T1000 (cell line): ENCODE measurements at regions not wholly inside any gene's neighbourhood (a gene's known extent, or its start where the extent isn't known, plus 50 kb on each side); places are given as distances from the start of the nearest gene placed in this dataset.

Source experiments
- DNase-seq: peaks from one replicate; lab custom pipeline; 2025; ENCODE audit warnings: mixed read lengths; lab: John Stamatoyannopoulos, UW

DNA sequence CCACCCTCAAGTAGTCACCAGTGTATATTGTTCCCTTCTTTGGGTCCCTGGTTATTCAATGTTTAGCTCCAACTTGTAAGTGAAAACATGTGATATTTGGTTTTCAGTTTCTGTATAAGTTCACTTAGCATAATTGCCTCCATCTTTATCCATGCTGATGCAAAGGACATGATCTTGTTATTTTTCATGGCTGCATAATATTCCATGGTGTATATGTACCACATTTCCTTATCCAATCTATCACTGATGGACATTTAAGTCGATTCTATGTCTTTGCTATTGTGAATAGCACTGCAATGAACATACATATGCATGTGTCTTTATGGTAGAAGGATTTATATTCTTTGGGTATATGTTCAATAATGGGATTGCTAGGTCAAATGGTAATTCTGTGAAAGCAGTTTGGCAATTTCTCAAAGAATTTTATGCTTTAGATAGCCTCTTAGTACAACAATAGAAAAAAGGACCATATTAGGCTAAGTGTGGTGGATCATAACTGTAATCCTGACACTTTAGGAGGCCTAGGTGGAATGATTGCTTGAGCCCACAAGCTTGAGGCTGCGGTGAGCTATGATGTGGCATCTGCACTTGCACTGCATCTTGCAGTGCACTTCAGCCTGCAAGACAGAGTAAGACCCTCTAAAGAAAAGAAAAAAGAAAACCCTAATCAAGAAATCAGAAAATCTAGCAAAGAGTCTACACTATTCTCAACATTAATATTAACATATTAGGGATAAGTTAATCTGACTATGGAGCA lies 468.5 kb upstream of the FAT3 start:
- no peak for DNase-seq

GRCh38 chr11:91755526-91755925 lies 469.1 kb upstream of the FAT3 start:
- DNase-seq, result no peak

GRCh38 chr11:91749251-91749650 lies 475.4 kb upstream of the FAT3 start:
- no peak for DNase-seq

GRCh38 chr11:91742155-91742554 lies 482.5 kb upstream of the FAT3 start:
- DNase-seq, result no peak

DNA sequence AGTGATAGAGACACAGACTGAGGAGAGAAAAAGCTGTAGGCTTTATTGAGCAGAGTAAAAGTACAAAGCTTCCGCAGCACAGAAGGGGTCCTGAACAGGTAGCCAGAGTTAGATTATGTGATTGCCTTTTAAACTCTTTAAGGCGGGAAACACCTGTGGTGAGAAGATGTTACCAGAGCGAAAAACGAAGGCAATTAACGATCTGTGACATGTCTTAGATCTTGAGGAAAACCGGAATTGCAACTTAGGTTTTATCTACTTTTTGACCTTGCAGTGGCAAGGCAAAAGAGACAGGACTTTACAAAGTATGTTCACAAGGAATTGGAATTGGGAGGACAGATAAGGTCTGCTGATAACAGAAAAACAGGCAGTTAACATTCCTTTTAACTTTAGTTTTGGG lies 493.6 kb upstream of the FAT3 start:
- no peak for DNase-seq

- DNase-seq, result no peak
Observed at GRCh38 chr11:91730620-91731019, 494.0 kb upstream of the FAT3 start.

DNA sequence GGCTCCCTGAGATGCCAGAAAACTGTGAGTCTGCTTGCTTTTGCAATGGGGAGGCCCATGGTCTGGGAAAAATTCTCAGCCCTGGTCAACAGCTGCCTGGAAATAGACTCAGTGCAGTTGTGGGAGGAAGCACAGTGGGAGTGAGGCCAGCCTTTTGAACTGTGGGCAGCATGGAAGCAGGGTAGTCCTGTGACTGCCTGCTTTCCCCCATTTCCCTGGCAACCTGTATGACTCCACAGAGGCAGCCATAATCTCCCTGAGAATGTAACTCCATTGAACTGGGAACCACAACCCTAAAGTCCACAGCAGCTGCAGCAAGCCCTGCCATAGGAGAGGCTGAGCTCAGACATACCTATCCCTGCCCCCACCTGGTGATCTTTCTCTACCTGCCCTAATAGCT lies 494.6 kb upstream of the FAT3 start:
- no peak for DNase-seq

GRCh38 chr11:91717169-91717568 lies 507.4 kb upstream of the FAT3 start:
- DNase-seq, result no peak

GRCh38 chr11:91707652-91708482 lies 516.8 kb upstream of the FAT3 start:
- no peak for DNase-seq

DNA sequence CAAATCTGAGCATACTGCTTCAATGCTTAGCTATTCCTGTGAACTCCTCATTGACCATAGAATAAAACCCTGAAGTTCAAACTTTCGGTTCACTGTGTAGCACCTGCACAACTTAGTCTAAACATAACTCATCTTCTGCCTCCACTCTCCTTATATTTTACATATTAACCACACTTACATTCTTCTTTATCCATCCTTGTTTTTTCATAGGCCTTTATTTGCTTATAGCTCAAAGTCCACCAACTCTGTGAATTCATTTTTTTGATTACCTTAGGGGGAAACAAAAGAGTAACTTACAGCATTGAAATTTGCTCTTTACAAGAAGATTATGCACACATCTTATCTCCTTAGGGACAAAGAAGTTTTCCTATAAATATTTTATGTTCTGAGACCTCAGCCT lies 521.6 kb upstream of the FAT3 start:
- DNase-seq, result no peak

GRCh38 chr11:91700854-91701253 lies 523.8 kb upstream of the FAT3 start:
- no peak for DNase-seq

- no peak for DNase-seq
Observed at GRCh38 chr11:91698845-91699244, 525.8 kb upstream of the FAT3 start.

DNA sequence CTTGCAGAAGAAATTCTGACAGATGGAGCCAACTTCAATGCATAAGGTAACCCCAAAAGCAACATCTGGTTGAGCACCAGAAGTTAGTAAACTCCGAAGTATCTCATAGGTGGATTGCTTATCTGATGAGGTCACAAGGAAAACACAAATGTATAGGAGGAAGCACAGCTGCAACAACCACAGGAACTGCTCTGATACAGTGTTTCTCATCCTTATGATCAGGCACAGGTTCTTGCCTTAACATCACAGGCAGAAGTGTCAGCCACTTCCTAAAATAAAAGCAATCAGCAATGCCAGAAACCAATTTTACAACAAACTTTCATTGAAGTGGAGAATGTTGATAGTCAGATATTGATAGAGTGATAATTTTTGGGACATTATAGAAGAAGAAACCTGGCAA lies 530.3 kb upstream of the FAT3 start:
- no peak for DNase-seq

- no peak for DNase-seq
Observed at GRCh38 chr11:91691872-91692271, 532.7 kb upstream of the FAT3 start.

- no peak for DNase-seq
Observed at GRCh38 chr11:91688672-91689071, 535.9 kb upstream of the FAT3 start.

GRCh38 chr11:91686700-91687099 lies 537.9 kb upstream of the FAT3 start:
- no peak for DNase-seq

GRCh38 chr11:91686281-91686680 lies 538.3 kb upstream of the FAT3 start:
- DNase-seq, result no peak

DNA sequence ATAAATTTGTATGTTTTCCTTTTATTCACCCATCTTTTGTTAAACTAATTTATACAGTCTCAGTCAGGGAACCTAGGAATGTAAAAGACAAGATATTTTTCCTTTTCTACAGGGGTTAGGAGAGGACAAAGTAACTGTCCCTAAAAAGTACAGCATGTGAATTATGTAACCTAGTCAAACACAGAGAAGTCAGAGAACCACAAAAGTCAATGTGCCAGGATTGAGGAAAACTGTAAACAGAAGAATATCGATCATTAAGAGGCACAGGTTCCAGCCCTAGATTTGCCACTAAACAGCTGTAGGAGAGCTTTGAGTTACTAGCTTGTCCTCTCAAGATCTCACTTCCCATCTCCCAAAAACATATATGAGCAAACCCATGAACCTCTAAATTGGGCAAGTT lies 550.9 kb upstream of the FAT3 start:
- DNase-seq, result no peak

DNA sequence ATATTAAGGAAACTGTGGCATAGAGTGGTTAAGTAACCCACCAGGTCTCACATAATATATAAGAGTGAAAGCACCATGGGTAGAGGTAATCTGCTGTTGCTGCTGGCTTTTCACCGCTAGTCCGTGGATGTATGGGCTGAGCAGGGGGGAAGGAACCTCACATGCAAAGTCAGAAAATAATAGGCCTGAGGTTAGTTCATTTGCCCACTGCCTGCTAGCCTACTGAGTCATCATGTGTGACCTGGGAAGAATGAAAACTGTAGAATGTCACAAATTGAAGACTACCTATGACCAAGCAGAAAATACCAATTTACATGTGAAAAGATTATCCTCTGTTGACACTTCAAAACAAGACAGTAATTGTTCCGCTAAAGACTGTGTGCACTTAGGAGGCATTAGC lies 560.1 kb upstream of the FAT3 start:
- no peak for DNase-seq

- DNase-seq, result no peak
Observed at GRCh38 chr11:91660036-91660435, 564.6 kb upstream of the FAT3 start.

DNA sequence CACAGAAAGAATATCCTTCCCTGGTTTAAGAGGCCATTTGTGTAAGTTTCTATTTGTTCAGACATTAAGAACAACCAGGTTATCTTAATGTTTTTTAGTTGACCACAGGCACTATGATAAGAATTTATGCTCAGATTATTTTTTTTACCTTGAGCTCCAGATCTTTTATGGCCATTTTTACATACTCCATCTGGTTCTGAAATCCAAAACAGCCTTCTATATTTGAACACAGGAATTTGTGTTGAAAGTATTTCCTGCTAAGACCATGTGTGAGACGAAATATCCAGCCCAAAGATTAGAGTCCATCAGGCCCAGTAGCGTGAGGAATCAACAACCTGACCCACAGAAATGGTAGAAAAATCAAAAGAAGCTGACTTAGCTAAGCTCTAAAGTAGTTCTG lies 569.9 kb upstream of the FAT3 start:
- DNase-seq, result no peak

DNA sequence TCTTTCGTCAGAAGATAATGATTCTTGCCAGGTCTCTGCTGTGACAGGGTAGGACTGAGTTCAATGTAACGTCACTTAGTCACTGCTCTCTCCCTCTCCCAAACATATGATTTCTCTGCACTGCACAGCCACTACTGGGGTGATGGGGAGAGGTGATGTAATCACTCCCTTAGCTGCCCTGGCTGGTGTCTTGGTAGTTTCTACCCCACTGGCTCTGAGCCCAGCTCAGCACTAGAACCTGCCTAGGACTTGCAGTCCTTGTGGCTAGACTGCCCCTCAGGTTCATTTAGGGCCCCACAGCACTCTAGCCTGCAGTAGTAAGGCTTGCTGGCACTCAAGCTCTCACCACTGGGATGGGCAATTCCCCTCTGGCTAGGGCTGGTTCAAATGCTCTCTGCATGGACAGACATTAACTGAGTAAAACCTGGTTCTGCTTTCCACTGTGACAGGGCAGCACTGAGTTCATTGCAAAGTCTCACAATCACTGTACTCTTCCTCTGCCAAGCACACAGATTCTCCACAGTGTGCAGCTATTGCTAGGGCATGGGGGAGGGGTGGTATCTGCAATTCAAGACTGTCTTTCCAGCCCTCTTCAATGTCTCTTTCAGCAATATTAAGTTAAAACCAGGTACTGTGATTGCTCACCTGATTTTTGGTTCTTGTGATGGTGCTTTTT lies 571.4 kb upstream of the FAT3 start:
- DNase-seq, result no peak

DNA sequence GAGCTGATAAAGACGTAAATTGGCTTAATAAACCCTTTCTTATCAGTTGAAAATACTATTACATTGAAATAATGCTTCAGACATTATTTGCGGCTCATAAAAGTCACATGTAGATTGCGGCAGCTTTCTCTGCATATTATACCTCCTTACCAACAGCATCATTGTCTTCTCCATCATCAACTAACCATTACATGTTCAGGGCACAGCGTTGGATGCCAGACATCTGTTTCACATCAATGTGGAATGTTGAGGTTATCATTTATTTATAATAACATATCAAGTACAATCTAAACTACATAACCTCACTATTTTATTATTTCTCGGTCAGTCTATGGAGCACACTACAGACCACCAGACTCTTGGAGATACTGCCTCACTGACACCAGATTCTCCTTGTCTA lies 573.8 kb upstream of the FAT3 start:
- no peak for DNase-seq
